Neural progenitor cell (in vitro differentiated cells): ENCODE measurements at regions not wholly inside any gene's neighbourhood (a gene's known extent, or its start where the extent isn't known, plus 50 kb on each side); places are given as distances from the start of the nearest gene placed in this dataset.

Experiments used
- DNase-seq: peaks from one replicate; pipeline ENCODE4 v3.0.0-alpha.2; 2016; ENCODE audit warnings: low spot score
- H2AFZ ChIP-seq: fragments of 200-600 bp; sonication (generic); replicated peaks from 2 replicates; pipeline ENCODE4 v1.6.1; 2016; ENCODE audit warnings: antibody characterized with exemption
- H3F3A ChIP-seq: fragments of 200-600 bp; sonication (generic); 2 replicates; pipeline ENCODE4 v1.6.1; 2016; ENCODE audit warnings: antibody characterized with exemption, low read depth
- H3K27ac ChIP-seq: fragments of 200-600 bp; sonication (generic); 2 replicates; pipeline ENCODE4 v1.5.1; 2016; ENCODE audit warnings: mild to moderate bottlenecking
- H3K27me3 ChIP-seq: fragments of 200-600 bp; sonication (generic); 2 replicates; pipeline ENCODE4 v1.6.1; 2016; ENCODE audit warnings: mild to moderate bottlenecking, moderate library complexity
- H3K36me3 ChIP-seq: fragments of 200-600 bp; sonication (generic); 2 replicates; pipeline ENCODE4 v1.5.1; 2016
- H3K4me1 ChIP-seq: fragments of 200-600 bp; sonication (generic); 2 replicates; pipeline ENCODE4 v1.6.1; 2016; ENCODE audit warnings: mixed run types
- H3K4me2 ChIP-seq: fragments of 200-600 bp; sonication (generic); 2 replicates; pipeline ENCODE4 v1.6.1; 2016
- H3K4me3 ChIP-seq: fragments of 200-600 bp; sonication (generic); 2 replicates; pipeline ENCODE4 v1.5.1; 2016
- H3K79me2 ChIP-seq: fragments of 200-600 bp; sonication (generic); 2 replicates; pipeline ENCODE4 v1.6.1; 2016; ENCODE audit warnings: low read depth
- H3K9ac ChIP-seq: fragments of 200-600 bp; sonication (generic); 2 replicates; pipeline ENCODE4 v1.6.1; 2016
- H3K9me3 ChIP-seq: fragments of 200-600 bp; sonication (generic); 2 replicates; pipeline ENCODE4 v1.5.1; 2016; ENCODE audit warnings: low read depth
- H4K20me1 ChIP-seq: fragments of 200-600 bp; sonication (generic); 2 replicates; pipeline ENCODE4 v1.6.1; 2016; ENCODE audit warnings: low read depth
- H3K27ac Mint-ChIP-seq: 3 replicates; pipeline ENCODE4 v1.8.0; 2021; ENCODE audit warnings: mixed read lengths
- H3K27me3 Mint-ChIP-seq: 2 replicates; pipeline ENCODE4 v1.8.0; 2022; ENCODE audit warnings: low read depth, mild to moderate bottlenecking, inconsistent platforms, moderate library complexity, mixed read lengths; ENCODE audit not compliant: insufficient read depth
- H3K36me3 Mint-ChIP-seq: 3 replicates; pipeline ENCODE4 v1.8.0; 2021; ENCODE audit warnings: mixed read lengths
- H3K4me1 Mint-ChIP-seq: 3 replicates; pipeline ENCODE4 v1.8.0; 2021; ENCODE audit warnings: mixed read lengths
- H3K4me3 Mint-ChIP-seq: 3 replicates; pipeline ENCODE4 v1.8.0; 2021; ENCODE audit warnings: mild to moderate bottlenecking, moderate library complexity, mixed read lengths
- H3K9me3 Mint-ChIP-seq: 3 replicates; pipeline ENCODE4 v1.8.0; 2020; ENCODE audit warnings: mixed read lengths
- CTCF ChIP-seq: fragments of 200-600 bp; sonication (generic); IDR thresholded peaks from 2 replicates; pipeline ENCODE4 v1.5.1; 2017; ENCODE audit warnings: antibody characterized with exemption, mild to moderate bottlenecking
- EZH2 ChIP-seq: fragments of 200-600 bp; sonication (generic); IDR thresholded peaks from 2 replicates; pipeline ENCODE4 v1.6.1; 2017; ENCODE audit warnings: antibody characterized with exemption, mild to moderate bottlenecking, moderate library complexity
- EZH2phosphoT487 ChIP-seq: fragments of 200-600 bp; sonication (generic); IDR thresholded peaks from 2 replicates; pipeline ENCODE4 v1.6.1; 2017; ENCODE audit warnings: antibody characterized with exemption

- H3K9me3 ChIP-seq, result no peaks in the 10 kb centered on the region
- Mint-ChIP-seq H3K4me3 (no peak overlapping the region), H3K36me3 (no peaks in the 10 kb centered on the region), H3K4me1 (peaks cover 15% of the 10 kb centered on the region), H3K27ac (no peak overlapping the region), H3K9me3 (no peaks in the 10 kb centered on the region), H3K27me3 (peaks cover 20% of the 10 kb centered on the region)
- H3K27ac ChIP-seq, result no peak overlapping the region
- no peak overlapping the region for H3K4me2 ChIP-seq
- H3K4me3 ChIP-seq, result no peak overlapping the region
- DNase-seq, result no peak
- no peaks in the 10 kb centered on the region for H4K20me1 ChIP-seq
- H3K9ac ChIP-seq, result no peak overlapping the region
- no peaks in the 10 kb centered on the region for H3K36me3 ChIP-seq
- no peaks in the 10 kb centered on the region for H3K27me3 ChIP-seq
- peaks cover 3% of the 10 kb centered on the region for H3K4me1 ChIP-seq
- no peaks in the 10 kb centered on the region for H3K79me2 ChIP-seq
- no peak for TF ChIP-seq CTCF
- no peak for TF ChIP-seq EZH2phosphoT487
- TF ChIP-seq EZH2, result no peak
- no peak overlapping the region for H2AFZ ChIP-seq
- H3F3A ChIP-seq, result peaks cover 6% of the 10 kb centered on the region
These were observed 143.2 kb upstream of the TWIST2 start for GRCh38 chr2:238704471-238705225.

DNA sequence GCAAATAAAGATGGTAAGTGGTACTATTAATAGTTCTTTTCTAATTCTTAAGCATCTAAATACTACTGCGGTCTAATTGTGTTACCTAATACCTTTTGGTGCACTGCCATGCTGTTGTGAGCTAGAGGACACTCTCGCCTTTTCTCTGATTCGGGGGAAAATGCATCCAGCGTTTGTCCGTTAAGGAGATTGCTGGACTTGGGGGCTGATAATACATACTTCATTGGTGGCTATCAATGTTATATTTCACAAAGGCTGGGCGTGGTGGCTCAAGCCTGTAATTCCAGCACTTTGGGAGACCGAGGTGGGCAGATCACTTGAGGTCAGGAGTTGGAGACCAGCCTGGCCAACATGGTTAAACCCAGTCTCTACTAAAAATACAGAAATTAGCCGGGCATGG, 141.7 kb upstream of the TWIST2 start:
- no peaks in the 10 kb centered on the region for H4K20me1 ChIP-seq
- no peaks in the 10 kb centered on the region for H3K79me2 ChIP-seq

GRCh38 chr2:238706673-238707072, 141.2 kb upstream of the TWIST2 start:
- peaks cover 16% of the 10 kb centered on the region for H3K27me3 Mint-ChIP-seq
- no peaks in the 10 kb centered on the region for H3K36me3 Mint-ChIP-seq
- Histone ChIP-seq H3K36me3 (no peaks in the 10 kb centered on the region), H3K4me3 (no peak overlapping the region), H3K4me2 (no peak overlapping the region), H3K9me3 (no peaks in the 10 kb centered on the region), H3K27ac (no peak overlapping the region), H3K79me2 (no peaks in the 10 kb centered on the region), H4K20me1 (no peaks in the 10 kb centered on the region), H3K9ac (no peak overlapping the region), H3K4me1 (peaks cover 11% of the 10 kb centered on the region), H3K27me3 (no peaks in the 10 kb centered on the region), H3F3A (peaks cover 6% of the 10 kb centered on the region), H2AFZ (no peak overlapping the region)
- no peak overlapping the region for H3K27ac Mint-ChIP-seq
- H3K4me1 Mint-ChIP-seq, result peaks cover 15% of the 10 kb centered on the region
- no peaks in the 10 kb centered on the region for H3K9me3 Mint-ChIP-seq
- TF ChIP-seq CTCF, result peak; percentile 32
- no peak for TF ChIP-seq EZH2phosphoT487
- no peak overlapping the region for H3K4me3 Mint-ChIP-seq
- no peak for DNase-seq

More for the DNA sequence above, 141.7 kb upstream of the TWIST2 start:
- no peak overlapping the region for H3K4me3 Mint-ChIP-seq
- H3K9me3 Mint-ChIP-seq, result no peaks in the 10 kb centered on the region
- no peaks in the 10 kb centered on the region for H3K36me3 ChIP-seq
- H3K9me3 ChIP-seq, result no peaks in the 10 kb centered on the region
- H3K27ac ChIP-seq, result no peak overlapping the region
- peaks cover 11% of the 10 kb centered on the region for H3K4me1 ChIP-seq
- peaks cover 6% of the 10 kb centered on the region for H3F3A ChIP-seq
- peaks cover 15% of the 10 kb centered on the region for H3K4me1 Mint-ChIP-seq
- H3K4me3 ChIP-seq, result no peak overlapping the region
- H3K9ac ChIP-seq, result no peak overlapping the region
- no peak overlapping the region for H3K4me2 ChIP-seq
- H3K27me3 ChIP-seq, result no peaks in the 10 kb centered on the region
- H3K27ac Mint-ChIP-seq, result no peak overlapping the region
- TF ChIP-seq EZH2phosphoT487 (no peak), CTCF (no peak), EZH2 (no peak)
- no peak for DNase-seq
- peaks cover 20% of the 10 kb centered on the region for H3K27me3 Mint-ChIP-seq
- no peaks in the 10 kb centered on the region for H3K36me3 Mint-ChIP-seq
- no peak overlapping the region for H2AFZ ChIP-seq
